Neuronal stem cell (in vitro differentiated cells): ENCODE measurements at regions not wholly inside any gene's neighbourhood (a gene's known extent, or its start where the extent isn't known, plus 50 kb on each side); places are given as distances from the start of the nearest gene placed in this dataset.

Experiments
- DNase-seq: peaks from one replicate; pipeline ENCODE4 v3.0.0-alpha.2; 2013; ENCODE audit warnings: low spot score
- H2AFZ ChIP-seq: one replicate; pipeline ENCODE4 v1.6.1; 2013; ENCODE audit warnings: mild to moderate bottlenecking, low read length, inconsistent platforms
- H2AK5ac ChIP-seq: 2 replicates; pipeline ENCODE4 v1.6.1; 2013; ENCODE audit warnings: low read depth, mild to moderate bottlenecking, inconsistent platforms, low read length, moderate library complexity, mixed read lengths
- H2BK120ac ChIP-seq: 2 replicates; pipeline ENCODE4 v1.6.1; 2013; ENCODE audit warnings: low read depth, mild to moderate bottlenecking, inconsistent platforms, low read length, moderate library complexity, mixed read lengths
- H2BK12ac ChIP-seq: one replicate; pipeline ENCODE4 v1.6.1; 2013; ENCODE audit warnings: low read length, inconsistent platforms
- H2BK15ac ChIP-seq: 2 replicates; pipeline ENCODE4 v1.6.1; 2013; ENCODE audit warnings: mild to moderate bottlenecking, low read length, inconsistent platforms, mixed read lengths
- H2BK5ac ChIP-seq: one replicate; pipeline ENCODE4 v1.6.1; 2013; ENCODE audit warnings: inconsistent platforms, mild to moderate bottlenecking, low read length, moderate library complexity
- H3K14ac ChIP-seq: one replicate; pipeline ENCODE4 v1.6.1; 2013; ENCODE audit warnings: low read length, inconsistent platforms
- H3K18ac ChIP-seq: 2 replicates; pipeline ENCODE4 v1.6.1; 2013; ENCODE audit warnings: low read length, inconsistent platforms
- H3K23ac ChIP-seq: 2 replicates; pipeline ENCODE4 v1.6.1; 2013; ENCODE audit warnings: low read depth, mild to moderate bottlenecking, mixed read lengths, low read length, inconsistent platforms; ENCODE audit not compliant: poor library complexity
- H3K27ac ChIP-seq: replicated peaks from 3 replicates; pipeline ENCODE4 v1.5.1; 2013; ENCODE audit warnings: low read length, inconsistent platforms
- H3K27me3 ChIP-seq, 3 experiments: 2 replicates each; pipeline ENCODE4 v1.6.1; 2013; ENCODE audit warnings: low read length in 3 of 3, mild to moderate bottlenecking in 2 of 3, inconsistent platforms in 1 of 3, low read depth in 1 of 3, mixed read lengths in 1 of 3, moderate library complexity in 1 of 3; ENCODE audit not compliant: control insufficient read depth in 3 of 3, insufficient read depth in 3 of 3
- H3K36me3 ChIP-seq, 2 donors: replicated peaks in 1 of 2; 2 replicates each; pipeline ENCODE4 v1.6.1; 2013; ENCODE audit warnings: low read length in 2 of 2; ENCODE audit not compliant: control insufficient read depth in 2 of 2, insufficient read depth in 2 of 2
- H3K4ac ChIP-seq: 2 replicates; pipeline ENCODE4 v1.6.1; 2013; ENCODE audit warnings: inconsistent platforms, mild to moderate bottlenecking, low read length, moderate library complexity
- H3K4me1 ChIP-seq, 2 donors: 1 replicate in 1 of 2; 2 replicates in 1 of 2; pipeline ENCODE4 v1.6.1; 2013; ENCODE audit warnings: low read length in 2 of 2, low read depth in 1 of 2; ENCODE audit not compliant: control insufficient read depth in 2 of 2, insufficient read depth in 1 of 2
- H3K4me2 ChIP-seq: one replicate; pipeline ENCODE4 v1.6.1; 2013; ENCODE audit warnings: mild to moderate bottlenecking, low read length, inconsistent platforms; ENCODE audit not compliant: insufficient read depth, poor library complexity, severe bottlenecking
- H3K4me3 ChIP-seq, 2 donors: 2 replicates each; pipeline ENCODE4 v1.5.1; 2013; ENCODE audit warnings: low read length in 2 of 2, mild to moderate bottlenecking in 2 of 2, inconsistent platforms in 1 of 2, moderate library complexity in 1 of 2
- H3K79me1 ChIP-seq: one replicate; pipeline ENCODE4 v1.6.1; 2013; ENCODE audit warnings: low read depth, mild to moderate bottlenecking, inconsistent platforms, low read length, moderate library complexity
- H3K9ac ChIP-seq: one replicate; pipeline ENCODE4 v1.6.1; 2013; ENCODE audit warnings: mild to moderate bottlenecking, low read depth, low read length, inconsistent platforms; ENCODE audit not compliant: poor library complexity
- H3K9me3 ChIP-seq, 2 donors: replicated peaks in 1 of 2; 2 replicates each; pipeline versions ENCODE3 to v1.6.1; 2013; ENCODE audit warnings: low read length in 2 of 2, mild to moderate bottlenecking in 2 of 2, inconsistent platforms in 1 of 2, low read depth in 1 of 2, mixed read lengths in 1 of 2, moderate library complexity in 1 of 2; ENCODE audit not compliant: control insufficient read depth in 2 of 2, insufficient read depth in 1 of 2
- H4K8ac ChIP-seq: one replicate; pipeline ENCODE4 v1.6.1; 2013; ENCODE audit warnings: low read depth, mild to moderate bottlenecking, inconsistent platforms, low read length, moderate library complexity
- H4K91ac ChIP-seq: one replicate; pipeline ENCODE4 v1.6.1; 2013; ENCODE audit warnings: low read length, low read depth, mild to moderate bottlenecking, inconsistent platforms; ENCODE audit not compliant: poor library complexity
- WGBS, 2 donors: extraction: QIAGEN DNeasy Blood & Tissue Kit; methylation state at CpG; one replicate each; pipeline ENCODE4 v1.1.7; 2013; ENCODE audit warnings: missing lambda C conversion rate in 2 of 2, mixed read lengths in 1 of 2; ENCODE audit not compliant: insufficient read length in 2 of 2, insufficient replicate concordance in 1 of 2; ENCODE audit errors: extremely low coverage in 2 of 2; 5-methylcytosine and 5-hydroxymethylcytosine counted together

DNA sequence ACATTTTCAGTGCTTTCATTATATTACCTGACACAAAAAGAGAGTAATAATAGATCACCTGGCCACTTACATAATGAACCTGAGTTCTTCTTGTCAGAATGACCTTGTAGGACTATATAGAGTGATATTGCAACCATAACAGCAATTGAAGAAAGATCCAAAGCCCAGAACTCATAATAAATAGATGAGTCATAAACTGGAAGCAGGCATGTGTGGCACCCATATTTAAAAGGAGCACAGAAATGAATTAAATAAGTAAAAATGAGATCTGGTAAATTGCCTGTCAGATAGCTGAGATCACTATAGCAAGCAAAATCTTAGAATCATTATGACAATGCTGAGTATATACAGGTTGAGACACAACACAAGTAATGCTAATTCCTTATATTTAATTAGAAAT, 331.8 kb downstream of the AASDHPPT start:
- Histone ChIP-seq H2BK120ac (no peak overlapping the region), H4K91ac (no peak overlapping the region), H2AFZ (no peak overlapping the region), H3K18ac (no peak overlapping the region), H3K4me2 (no peak overlapping the region), H3K9ac (no peak overlapping the region), H3K36me3 (no peaks in the 10 kb centered on the region), H3K4me3 (no peak overlapping the region), H4K8ac (no peak overlapping the region), H3K4ac (no peak overlapping the region), H2BK15ac (no peak overlapping the region), H3K79me1 (no peaks in the 10 kb centered on the region), H3K4me1 (peaks cover 0 to 5% of the 10 kb centered on the region in 2 donors), H2BK5ac (no peak overlapping the region), H3K9me3 (peaks cover 0 to 1% of the 10 kb centered on the region in 2 donors), H3K23ac (no peak overlapping the region), H2AK5ac (no peak overlapping the region), H3K27ac (no peak overlapping the region), H3K27me3 (no peaks in the 10 kb centered on the region), H2BK12ac (no peak overlapping the region), H3K14ac (no peak overlapping the region)
- no peak for DNase-seq

DNA sequence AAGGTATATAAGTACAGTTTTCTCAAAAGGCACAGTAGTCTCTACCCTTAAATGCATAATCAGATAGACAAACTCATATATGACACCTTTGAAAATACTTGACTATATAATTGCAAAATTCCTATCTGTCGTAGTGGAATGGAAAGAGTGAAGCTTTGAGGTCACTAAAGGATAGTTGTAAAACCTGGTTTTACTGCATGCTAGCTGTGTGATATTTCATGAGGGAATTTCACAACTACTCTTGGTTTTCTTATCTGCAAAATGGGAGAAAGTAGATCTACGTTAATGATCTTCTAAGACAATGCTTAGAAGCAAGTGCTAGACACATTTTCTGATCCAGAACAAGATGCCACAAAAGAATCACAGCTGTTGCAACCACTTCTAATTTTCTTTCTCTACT, 332.2 kb downstream of the AASDHPPT start:
- H3K4me3 ChIP-seq = no peak overlapping the region
- H4K8ac ChIP-seq = no peak overlapping the region
- no peak overlapping the region for H2AFZ ChIP-seq
- H4K91ac ChIP-seq = no peak overlapping the region
- H2BK5ac ChIP-seq = no peak overlapping the region
- no peaks in the 10 kb centered on the region for H3K9me3 ChIP-seq
- H3K27ac ChIP-seq = no peak overlapping the region
- no peak overlapping the region for H3K4ac ChIP-seq
- H3K4me2 ChIP-seq = no peak overlapping the region
- WGBS, 2 donors = no CpG with 5 or more reads among the region's 2 CpGs
- DNase-seq = no peak
- H3K27me3 ChIP-seq = no peaks in the 10 kb centered on the region
- no peak overlapping the region for H3K23ac ChIP-seq
- no peak overlapping the region for H2BK15ac ChIP-seq
- H3K79me1 ChIP-seq = no peaks in the 10 kb centered on the region
- no peak overlapping the region for H2BK12ac ChIP-seq
- no peak overlapping the region for H2BK120ac ChIP-seq
- no peak overlapping the region for H3K9ac ChIP-seq
- no peak overlapping the region for H3K18ac ChIP-seq
- H3K14ac ChIP-seq = no peak overlapping the region
- peaks cover 0 to 5% of the 10 kb centered on the region in 2 donors for H3K4me1 ChIP-seq
- no peaks in the 10 kb centered on the region for H3K36me3 ChIP-seq
- no peak overlapping the region for H2AK5ac ChIP-seq

DNA sequence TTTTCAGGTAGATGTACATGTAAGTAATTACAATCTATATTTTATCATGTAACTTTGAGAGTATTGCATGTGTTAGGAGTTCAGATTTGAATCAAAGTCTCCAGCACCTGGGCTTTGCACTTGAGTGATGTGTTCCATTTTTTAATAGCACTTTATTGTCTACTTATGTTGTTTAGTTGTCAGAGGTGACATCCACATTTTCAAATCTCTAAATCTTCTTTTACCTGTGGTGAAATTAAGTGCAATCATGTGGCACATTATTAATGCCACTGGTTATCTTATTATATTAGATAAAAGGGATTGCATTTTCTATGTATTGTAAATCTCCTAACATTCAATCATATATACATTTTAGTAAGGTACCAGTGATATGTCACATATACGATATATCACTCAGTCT, 333.4 kb downstream of the AASDHPPT start:
- Histone ChIP-seq H2BK12ac (no peak overlapping the region), H3K4me1 (peaks cover 0 to 5% of the 10 kb centered on the region in 2 donors)
- no peak for DNase-seq

DNA sequence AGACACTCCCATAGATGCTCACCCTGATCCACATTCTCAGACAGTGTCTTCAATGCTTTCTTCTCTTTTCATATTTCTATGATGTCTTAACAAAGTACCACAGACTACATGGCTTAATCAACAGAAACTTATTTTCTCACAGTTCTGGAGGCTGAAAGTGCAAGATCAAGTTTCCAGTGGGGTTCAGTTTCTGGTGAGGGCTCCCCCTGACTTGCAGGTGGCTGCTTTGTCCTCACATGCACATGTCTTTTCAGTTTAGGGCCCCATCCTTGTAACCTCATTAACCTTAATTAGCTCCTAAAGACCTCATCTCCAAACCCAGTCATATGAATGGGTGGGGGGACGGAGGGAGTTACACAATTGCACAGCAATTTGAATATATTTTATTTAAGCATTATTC, 335.8 kb downstream of the AASDHPPT start:
- H3K27me3 ChIP-seq = no peaks in the 10 kb centered on the region
- no peak overlapping the region for H3K9ac ChIP-seq
- no peaks in the 10 kb centered on the region for H3K79me1 ChIP-seq
- no peaks in the 10 kb centered on the region for H3K36me3 ChIP-seq
- H3K9me3 ChIP-seq = no peaks in the 10 kb centered on the region
- no peak overlapping the region for H4K91ac ChIP-seq
- H3K4ac ChIP-seq = no peak overlapping the region
- no peak overlapping the region for H3K4me3 ChIP-seq
- no peak overlapping the region for H4K8ac ChIP-seq
- no peak for DNase-seq
- WGBS, 2 donors = no CpG with 5 or more reads among the region's 1 CpG
- no peak overlapping the region for H2AFZ ChIP-seq
- H3K4me1 ChIP-seq = peaks cover 0 to 5% of the 10 kb centered on the region in 2 donors
- no peak overlapping the region for H2BK15ac ChIP-seq
- H2BK5ac ChIP-seq = no peak overlapping the region
- H3K18ac ChIP-seq = no peak overlapping the region
- no peak overlapping the region for H3K14ac ChIP-seq
- H2AK5ac ChIP-seq = no peak overlapping the region
- H3K23ac ChIP-seq = no peak overlapping the region
- no peak overlapping the region for H2BK120ac ChIP-seq
- no peak overlapping the region for H3K4me2 ChIP-seq
- H2BK12ac ChIP-seq = no peak overlapping the region
- H3K27ac ChIP-seq = no peak overlapping the region

More for the DNA sequence above, 333.4 kb downstream of the AASDHPPT start:
- H3K36me3 ChIP-seq = no peaks in the 10 kb centered on the region
- H3K14ac ChIP-seq = no peak overlapping the region
- H3K27ac ChIP-seq = no peak overlapping the region
- no peaks in the 10 kb centered on the region for H3K27me3 ChIP-seq
- H4K91ac ChIP-seq = no peak overlapping the region
- H3K23ac ChIP-seq = no peak overlapping the region
- no peak overlapping the region for H3K4ac ChIP-seq
- H3K4me2 ChIP-seq = no peak overlapping the region
- H2BK15ac ChIP-seq = no peak overlapping the region
- no peaks in the 10 kb centered on the region for H3K9me3 ChIP-seq
- H2AFZ ChIP-seq = no peak overlapping the region
- no peaks in the 10 kb centered on the region for H3K79me1 ChIP-seq
- H3K9ac ChIP-seq = no peak overlapping the region
- H2AK5ac ChIP-seq = no peak overlapping the region
- no peak overlapping the region for H3K18ac ChIP-seq
- no peak overlapping the region for H2BK5ac ChIP-seq
- H4K8ac ChIP-seq = no peak overlapping the region
- H2BK120ac ChIP-seq = no peak overlapping the region
- no CpG with 5 or more reads among the region's 1 CpG for WGBS, 2 donors
- H3K4me3 ChIP-seq = no peak overlapping the region
